ENCODE measurements at regions not wholly inside any gene's neighbourhood (a gene's known extent, or its start where the extent isn't known, plus 50 kb on each side); places are given as distances from the start of the nearest gene placed in this dataset.

- H3K27ac ChIP-seq (ENCODE audit: insufficient read length, low read depth, low read length), result no peak overlapping the region
- Mint-ChIP-seq H3K4me1 (peaks cover 34 to 39% of the 10 kb centered on the region in 2 experiments), H3K9me3 (no peaks in the 10 kb centered on the region; a peak in 1 of 5 replicates), H3K36me3 (ENCODE audit: insufficient read depth in 1 of 3, low read depth in 3 of 3) (no peaks in the 10 kb centered on the region), H3K27ac (no peak overlapping the region), H3K27me3 (ENCODE audit: low read depth) (no peaks in the 10 kb centered on the region), H3K4me3 (no peak overlapping the region)
- H2BK15ac ChIP-seq (ENCODE audit: low read depth, low read length), result no peak overlapping the region
- no peak overlapping the region for H3K4me2 ChIP-seq (ENCODE audit: insufficient read depth, insufficient read length, low read length)
- no peak for TF ChIP-seq CTCF (conservative IDR thresholded peaks at IDR 0.05)
- no peak overlapping the region for H3K4ac ChIP-seq (ENCODE audit: low read depth, low read length)
- no peak overlapping the region for H4K5ac ChIP-seq (ENCODE audit: insufficient read length, low read depth, low read length)
- H4K8ac ChIP-seq (replicated peaks; ENCODE audit: insufficient read length, low read depth, low read length), result no peak overlapping the region
- H3K23ac ChIP-seq (ENCODE audit: insufficient read length, low read depth, low read length), result no peak overlapping the region
- DNase-seq, result no peak
- no peak overlapping the region for H3T11ph ChIP-seq (ENCODE audit: low read length)
- WGBS (ENCODE audit: extremely low coverage, insufficient read length, low lambda C conversion rate), result no CpG with 5 or more reads among the region's 2 CpGs
- no peaks in the 10 kb centered on the region for H3K23me2 ChIP-seq (ENCODE audit: insufficient read length, low read depth, low read length, poor library complexity, severe bottlenecking)
- no peaks in the 10 kb centered on the region for H3K79me2 ChIP-seq (ENCODE audit: insufficient read depth, low read length)
- no peaks in the 10 kb centered on the region for H3K79me1 ChIP-seq (ENCODE audit: insufficient read depth, low read depth, low read length, poor library complexity, severe bottlenecking)
- no peak overlapping the region for H4K91ac ChIP-seq (ENCODE audit: insufficient read length, low read depth, low read length)
- H2BK12ac ChIP-seq (ENCODE audit: insufficient read length, low read depth, low read length), result no peak overlapping the region
- no peaks in the 10 kb centered on the region for H4K20me1 ChIP-seq (ENCODE audit: control insufficient read depth, insufficient read depth, insufficient read length)
- H3K9me3 ChIP-seq (ENCODE audit: control insufficient read depth, low read depth, low read length), result no peaks in the 10 kb centered on the region
- H3K4me1 ChIP-seq (ENCODE audit: insufficient read depth, low read length), result no peaks in the 10 kb centered on the region; the same call in 1 of the 2 replicates
- H3K14ac ChIP-seq (ENCODE audit: insufficient read depth, low read length), result no peak overlapping the region
- H2BK20ac ChIP-seq (ENCODE audit: low read depth, low read length, poor library complexity, severe bottlenecking), result no peak overlapping the region
- H3K18ac ChIP-seq (ENCODE audit: insufficient read length, low read depth, low read length), result no peak overlapping the region
- H3K9ac ChIP-seq (ENCODE audit: extremely low read depth, insufficient read length, low read length), result no peak overlapping the region
- no peaks in the 10 kb centered on the region for H3K27me3 ChIP-seq (ENCODE audit: insufficient read depth, low read length)
- no peak overlapping the region for H2BK120ac ChIP-seq (ENCODE audit: low read depth, low read length, poor library complexity, severe bottlenecking)
- no peak overlapping the region for H3K56ac ChIP-seq (ENCODE audit: insufficient read length, low read depth, low read length)
- H2AK5ac ChIP-seq (ENCODE audit: insufficient read length, low read length), result no peak overlapping the region
- no peak overlapping the region for H2AFZ ChIP-seq (ENCODE audit: low read length)
- no peak overlapping the region for H2BK5ac ChIP-seq (ENCODE audit: insufficient read length, low read length)
Observed at GRCh38 chr9:7980041-7980440, 180.5 kb upstream of the DMAC1 start.

All from H9 (cell line).